HG03095 (cell line): ENCODE measurements at regions not wholly inside any gene's neighbourhood (a gene's known extent, or its start where the extent isn't known, plus 50 kb on each side); places are given as distances from the start of the nearest gene placed in this dataset.

Experiments used
- ATAC-seq: cut with Tn5 transposase; IDR thresholded peaks from one replicate; pipeline ENCODE4 v1.9.1; 2021; ENCODE audit warnings: moderate library complexity; ENCODE audit not compliant: unreplicated experiment

DNA sequence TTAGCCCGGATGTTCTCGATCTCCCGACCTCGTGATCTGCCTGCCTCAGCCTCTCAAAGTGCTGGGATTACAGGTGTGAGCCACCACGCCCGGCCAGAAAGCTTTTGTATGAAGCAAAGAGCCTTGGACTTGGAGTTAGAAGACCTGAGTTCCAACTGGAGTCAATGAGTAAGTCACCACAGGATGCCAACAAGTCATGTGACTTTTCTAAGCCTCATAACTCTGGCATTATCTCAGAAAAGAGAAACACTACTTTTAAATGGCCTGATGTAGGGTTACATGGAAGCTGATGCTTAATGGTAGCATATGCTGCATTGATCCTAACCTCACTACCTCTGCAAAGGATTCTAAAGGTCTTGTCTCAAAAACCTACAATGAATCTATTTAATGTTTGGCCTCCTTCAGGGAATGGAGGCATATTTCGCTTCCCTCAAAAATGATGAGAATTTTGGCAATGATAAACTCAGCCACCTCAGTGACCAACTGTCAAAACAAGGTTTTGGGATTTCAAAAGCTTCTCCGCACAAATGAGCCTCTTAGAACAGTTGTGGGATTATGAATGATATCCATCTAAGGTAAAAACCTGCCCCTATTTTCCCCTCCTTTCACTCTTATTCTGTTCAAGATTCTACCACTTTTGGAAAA is 236.8 kb downstream of the ACTL7B start:
- ATAC-seq = no peak

GRCh38 chr9:108617676-108618075 is 238.1 kb downstream of the ACTL7B start:
- no peak for ATAC-seq

DNA sequence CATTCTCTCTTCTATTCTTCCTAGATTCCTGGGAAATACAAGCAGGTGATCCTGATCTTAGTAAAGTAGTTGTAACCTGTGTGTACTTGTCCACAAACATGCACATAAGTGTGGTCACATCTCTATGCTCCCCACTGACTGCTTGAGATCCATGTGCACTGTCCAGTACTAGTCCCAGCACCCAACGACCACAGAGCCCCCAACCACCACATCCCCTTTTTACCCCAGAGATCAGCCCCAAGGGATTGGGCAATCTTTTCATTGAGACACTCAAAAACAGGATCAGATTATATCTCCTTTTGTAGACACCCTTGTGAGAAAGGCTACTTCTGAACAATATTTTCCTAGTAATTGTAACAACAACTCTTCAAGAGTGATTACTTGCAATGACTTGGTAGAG is 240.6 kb downstream of the ACTL7B start:
- ATAC-seq = no peak

- no peak for ATAC-seq
These were observed 243.3 kb downstream of the ACTL7B start for GRCh38 chr9:108612513-108612912.

DNA sequence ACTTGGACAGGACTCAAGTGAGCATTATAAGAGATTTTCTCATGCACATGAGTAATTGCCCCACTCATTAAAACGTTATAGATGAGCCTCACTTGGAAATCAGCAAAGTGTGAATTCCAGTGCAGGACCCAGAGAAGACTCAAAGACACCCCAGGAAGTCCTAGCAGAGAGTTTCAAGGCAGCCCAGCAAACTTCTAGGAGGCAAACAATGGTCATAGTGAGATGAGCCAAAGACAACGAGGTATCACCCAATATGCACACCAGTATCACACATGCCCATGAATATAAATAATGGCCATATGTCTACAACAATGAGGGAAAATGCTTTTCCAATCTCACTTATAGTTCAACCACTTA is 245.9 kb downstream of the ACTL7B start:
- ATAC-seq = no peak

GRCh38 chr9:108609227-108609896 is 246.4 kb downstream of the ACTL7B start:
- ATAC-seq = no peak

- no peak for ATAC-seq
These were observed 248.2 kb downstream of the ACTL7B start for GRCh38 chr9:108607607-108608006.

DNA sequence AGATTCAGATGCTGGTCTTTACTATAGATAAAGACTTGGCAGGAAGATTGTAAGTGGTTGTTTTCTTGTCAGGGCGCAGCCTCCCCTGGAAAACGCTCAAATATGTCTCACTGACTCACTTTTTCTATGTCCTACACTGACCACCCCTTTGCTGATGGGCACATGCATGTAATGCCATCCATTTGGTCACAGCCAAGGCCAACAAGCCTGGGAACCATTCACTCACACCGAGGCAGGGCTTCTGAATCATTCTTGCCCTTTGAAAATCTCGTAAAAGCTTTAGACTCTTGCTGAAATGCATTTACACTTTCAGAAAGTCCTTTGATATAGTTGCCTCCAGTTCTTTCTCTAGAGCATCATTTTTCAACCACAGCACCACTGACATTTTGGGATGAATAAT is 249.4 kb downstream of the ACTL7B start:
- no peak for ATAC-seq

- no peak for ATAC-seq
These were observed 252.6 kb downstream of the ACTL7B start for GRCh38 chr9:108603141-108603540.

- no peak for ATAC-seq
These were observed 254.9 kb downstream of the ACTL7B start for GRCh38 chr9:108600896-108601295.

DNA sequence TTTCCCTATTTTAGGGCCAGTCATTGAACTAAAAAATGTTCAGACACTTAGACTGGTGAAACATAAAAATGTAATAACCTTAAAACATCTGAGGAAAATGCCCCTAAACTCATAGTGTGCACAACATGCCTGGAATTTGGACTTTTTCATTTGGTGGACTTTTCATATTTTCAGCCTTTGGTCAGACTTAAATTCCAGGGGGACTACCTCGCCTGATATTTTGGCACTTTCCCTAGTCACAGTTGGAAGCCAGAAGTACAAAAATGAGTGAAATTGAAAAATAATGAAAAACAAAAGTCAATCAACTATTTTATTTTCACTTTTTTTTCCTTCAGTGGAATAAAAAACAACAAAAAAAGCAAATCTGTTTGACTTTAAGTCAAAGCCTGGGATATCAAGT is 256.2 kb downstream of the ACTL7B start:
- no peak for ATAC-seq

DNA sequence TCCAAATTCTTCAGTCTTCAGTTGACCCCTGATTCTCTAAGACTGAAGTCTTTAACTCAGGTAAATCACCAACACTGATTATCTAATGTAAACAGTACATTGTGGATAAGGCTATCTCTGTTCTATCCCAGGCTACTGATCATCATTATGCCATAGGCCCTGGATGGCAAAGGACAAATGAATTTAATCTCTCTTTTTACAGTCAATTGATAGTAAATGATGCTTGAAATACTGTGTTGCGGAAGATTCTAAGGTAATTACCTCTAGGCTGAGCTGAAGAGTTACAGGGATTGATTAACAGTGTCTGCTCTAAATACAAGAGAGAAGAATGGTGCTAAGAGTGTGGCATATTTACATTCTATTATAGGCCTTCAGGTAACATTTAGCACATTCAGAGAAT is 264.7 kb downstream of the ACTL7B start:
- no peak for ATAC-seq

DNA sequence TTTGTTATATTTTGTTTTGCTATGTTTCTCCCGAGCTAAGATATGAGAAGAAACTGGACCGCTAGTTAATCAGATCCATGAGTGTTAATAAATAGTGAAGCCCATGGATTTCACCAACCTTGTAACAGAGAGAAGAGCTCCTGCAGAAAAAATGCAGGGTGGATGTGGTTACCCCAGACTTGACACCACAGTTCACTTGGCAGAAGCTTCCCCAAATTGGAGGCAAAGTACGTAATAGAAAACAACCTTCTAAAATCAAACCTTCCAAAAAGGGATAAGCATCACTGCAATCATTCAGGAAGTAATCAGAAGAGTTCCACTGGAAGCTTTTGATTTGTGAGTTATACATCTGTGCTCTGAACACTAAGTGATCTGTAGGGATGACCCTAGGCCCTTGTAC is 267.5 kb downstream of the ACTL7B start:
- ATAC-seq = no peak

DNA sequence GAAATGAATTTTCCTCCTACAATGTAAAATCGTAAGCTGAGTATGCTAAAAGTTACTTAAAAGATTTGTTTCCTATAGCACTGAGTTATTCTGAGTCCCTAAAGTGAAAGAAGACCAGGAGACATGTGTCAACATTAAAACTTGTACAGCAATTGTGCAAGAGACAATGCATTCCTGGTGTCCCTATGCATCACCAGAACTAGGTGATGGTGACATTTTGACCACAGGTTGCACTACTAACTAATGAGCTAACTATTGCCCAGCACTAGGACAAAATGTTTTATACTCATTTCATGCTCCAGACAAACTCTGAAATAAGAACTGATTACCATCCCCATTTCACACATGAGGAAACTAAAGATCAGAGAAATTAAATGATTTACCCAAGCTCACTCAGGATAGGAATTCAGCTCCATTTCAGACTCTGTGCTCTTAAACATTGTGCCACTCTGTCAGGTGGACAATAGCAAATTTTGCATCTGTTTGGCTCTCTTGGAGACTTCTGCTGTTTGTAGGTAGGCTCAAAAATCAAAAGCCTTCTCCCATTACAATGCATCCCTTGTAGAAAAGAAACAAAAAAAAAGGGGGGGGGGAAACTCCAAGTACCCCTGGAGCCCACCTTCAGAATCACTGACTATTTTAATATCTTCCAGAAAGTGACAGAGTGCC is 269.2 kb downstream of the ACTL7B start:
- no peak for ATAC-seq

- no peak for ATAC-seq
These were observed 270.9 kb downstream of the ACTL7B start for GRCh38 chr9:108584860-108585259.

- ATAC-seq = no peak
These were observed 273.1 kb downstream of the ACTL7B start for GRCh38 chr9:108582726-108583125.

DNA sequence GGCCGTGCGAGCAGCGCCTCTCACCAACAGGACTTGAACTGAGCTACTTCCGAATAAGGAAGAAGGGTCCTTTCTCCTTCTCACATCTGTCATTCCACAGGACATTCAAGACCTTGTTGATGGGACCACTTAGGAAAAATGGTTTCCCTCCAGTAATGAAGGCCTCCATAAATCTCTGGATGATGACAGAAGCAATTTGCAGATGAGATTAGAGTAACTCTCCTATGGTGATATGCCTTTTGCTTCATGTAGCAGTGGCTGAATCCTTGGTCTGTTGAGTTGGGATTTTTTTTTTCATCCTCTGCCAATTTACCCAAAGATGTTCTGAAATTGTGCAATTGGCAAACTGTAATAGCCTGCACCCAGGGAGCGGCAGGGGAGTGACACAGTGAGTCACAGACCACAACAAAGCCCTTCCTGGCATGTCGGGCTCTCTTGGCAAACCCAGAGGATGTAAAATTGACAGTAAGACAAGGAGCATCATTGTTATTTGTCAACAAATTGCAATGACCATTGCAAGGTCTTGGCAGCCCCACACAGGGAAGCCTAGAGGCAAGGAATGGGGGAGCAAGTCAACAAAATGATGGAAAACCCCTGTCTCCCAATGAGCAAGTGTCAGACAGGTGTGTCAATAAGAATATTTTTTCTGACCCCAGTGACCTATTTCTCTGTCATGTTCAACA is 275.9 kb downstream of the ACTL7B start:
- no peak for ATAC-seq

DNA sequence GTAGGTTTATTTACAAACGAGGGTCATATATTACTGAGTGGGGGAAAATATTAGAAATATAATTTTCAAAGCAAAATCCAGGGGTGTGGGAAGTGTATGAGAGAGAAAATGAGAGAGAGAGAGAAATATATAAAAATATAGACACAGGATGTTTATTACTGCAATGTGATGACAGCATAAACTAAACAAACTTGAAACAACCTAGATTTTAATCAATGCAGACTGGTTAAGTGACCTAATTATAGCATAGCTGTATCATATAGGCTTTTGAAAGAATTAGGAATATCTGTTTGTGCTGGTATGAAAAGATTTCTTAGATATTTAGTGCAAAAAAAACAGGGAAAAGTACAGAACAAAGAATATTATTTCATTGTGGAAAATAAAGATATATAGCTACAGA is 280.5 kb downstream of the ACTL7B start:
- ATAC-seq = no peak

DNA sequence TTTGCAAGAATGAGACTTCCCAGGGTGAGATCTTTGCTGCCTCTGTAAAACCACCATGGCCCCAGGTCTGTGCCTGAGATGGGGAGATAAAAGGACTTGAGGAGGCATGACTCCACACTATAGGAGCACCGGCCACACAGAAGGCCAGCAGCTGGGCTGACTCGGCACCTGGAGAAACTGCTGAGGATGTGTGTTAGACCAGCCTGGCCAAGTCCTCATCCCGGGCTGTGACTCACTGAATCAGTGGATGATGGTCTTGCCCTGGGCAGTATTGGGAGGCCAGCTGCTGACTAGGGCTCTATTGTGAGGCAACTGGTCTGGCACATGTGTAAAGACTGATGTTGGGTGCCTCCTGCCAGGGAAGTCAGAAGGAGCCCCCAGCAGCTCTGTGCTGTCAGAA is 286.2 kb downstream of the ACTL7B start:
- ATAC-seq = no peak

DNA sequence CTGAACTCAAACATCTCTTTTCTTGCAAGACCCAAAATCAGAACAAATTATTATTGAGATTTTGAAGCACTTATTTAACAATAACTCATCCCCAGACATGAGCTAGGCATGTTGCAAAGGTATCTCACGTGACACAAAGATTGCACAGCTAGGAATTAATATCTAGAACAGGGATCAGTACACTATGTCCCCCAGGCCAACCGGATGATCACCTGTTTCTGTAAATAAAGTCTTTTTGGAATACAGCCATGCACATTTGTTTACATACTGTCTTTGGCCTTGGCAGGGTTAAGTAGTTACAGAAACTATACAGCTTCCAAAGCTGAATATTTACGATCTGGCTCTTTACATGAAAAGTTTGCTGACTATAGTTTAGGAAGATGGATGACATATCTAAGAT is 287.7 kb downstream of the ACTL7B start:
- no peak for ATAC-seq

- ATAC-seq = no peak
These were observed 288.2 kb downstream of the ACTL7B start for GRCh38 chr9:108567571-108567970.
